ENCODE measurements at regions not wholly inside any gene's neighbourhood (a gene's known extent, or its start where the extent isn't known, plus 50 kb on each side); places are given as distances from the start of the nearest gene placed in this dataset.

DNA sequence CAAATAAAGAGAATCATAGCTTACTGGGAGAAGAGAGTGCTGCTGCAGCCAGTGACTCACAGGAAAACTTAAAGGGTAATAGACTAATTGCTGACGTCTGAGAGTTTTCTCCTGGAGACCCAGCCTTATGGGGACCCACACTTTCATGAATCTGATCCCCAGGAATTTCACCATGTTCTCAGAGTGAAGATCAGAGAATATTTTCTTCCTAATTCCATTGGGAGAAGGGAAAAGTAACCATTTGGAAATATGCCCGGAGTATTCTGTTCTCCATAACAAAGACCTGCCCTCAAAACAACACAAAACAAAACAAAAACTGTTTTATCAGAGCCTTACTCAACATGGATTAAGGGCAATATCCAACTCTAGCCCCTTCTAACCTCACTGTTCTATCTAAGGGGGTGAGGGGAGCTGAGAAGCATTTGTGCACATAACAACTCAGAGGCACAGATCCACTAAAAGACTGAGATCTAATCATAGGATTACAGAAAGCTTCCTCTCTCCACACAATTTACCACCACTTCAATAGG, 168.2 kb upstream of the SSTR4 start:
- Histone ChIP-seq H3K4ac (ENCODE audit: low read depth, low read length) (no peak overlapping the region), H3K4me3 (ENCODE audit: low read length) (no peak overlapping the region), H2BK5ac (ENCODE audit: low read length) (no peak overlapping the region), H2BK15ac (replicated peaks; ENCODE audit: low read depth) (no peak overlapping the region), H4K5ac (ENCODE audit: low read length) (no peak overlapping the region), H3K27ac (ENCODE audit: low read depth, low read length) (no peak overlapping the region), H3K9ac (ENCODE audit: low read length) (no peak overlapping the region), H3K27me3 (ENCODE audit: insufficient read depth, low read length, poor library complexity) (no peaks in the 10 kb centered on the region), H3K79me1 (ENCODE audit: low read length) (no peaks in the 10 kb centered on the region), H3K79me2 (ENCODE audit: control insufficient read depth, insufficient read depth, low read length) (no peaks in the 10 kb centered on the region), H3K4me1 (ENCODE audit: control insufficient read depth, low read depth, low read length) (no peaks in the 10 kb centered on the region), H3K23ac (ENCODE audit: low read length) (no peak overlapping the region), H2BK120ac (ENCODE audit: low read depth, low read length) (no peak overlapping the region), H3K56ac (ENCODE audit: low read length) (no peak overlapping the region), H2AK5ac (ENCODE audit: low read length) (no peak overlapping the region), H3K4me2 (ENCODE audit: low read length) (no peak overlapping the region), H3K18ac (ENCODE audit: low read length) (no peak overlapping the region), H3K36me3 (ENCODE audit: control insufficient read depth, insufficient read depth, low read length) (no peaks in the 10 kb centered on the region), H4K8ac (ENCODE audit: low read depth, low read length) (no peak overlapping the region)
- WGBS (ENCODE audit: extremely low coverage, insufficient coverage, low lambda C conversion rate): no CpG with 5 or more reads among the region's 2 CpGs
- no peak for DNase-seq

DNA sequence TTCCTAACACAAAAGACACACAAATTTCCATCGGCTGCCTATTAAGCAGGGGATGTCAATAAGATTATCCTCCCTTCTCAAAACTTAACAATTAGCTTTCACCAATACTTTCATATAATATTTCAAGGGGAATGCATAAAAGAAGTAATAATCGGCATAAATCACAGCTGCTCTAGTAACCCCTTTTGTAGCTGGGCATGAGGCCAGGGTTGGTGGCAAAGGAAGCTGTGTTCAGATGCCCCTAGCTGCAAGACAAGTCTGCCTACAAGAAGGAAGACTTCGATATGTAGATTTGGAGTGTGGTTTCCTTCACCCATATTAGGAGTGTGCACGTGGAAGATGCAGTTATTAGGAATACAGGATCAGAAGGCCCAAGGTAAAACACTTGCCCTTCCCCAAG, 156.9 kb upstream of the SSTR4 start:
- Histone ChIP-seq H3K36me3 (ENCODE audit: control insufficient read depth, insufficient read depth, low read length) (no peaks in the 10 kb centered on the region), H4K5ac (ENCODE audit: low read length) (no peak overlapping the region), H3K27me3 (ENCODE audit: insufficient read depth, low read length, poor library complexity) (no peaks in the 10 kb centered on the region), H2BK120ac (ENCODE audit: low read depth, low read length) (no peak overlapping the region), H3K9ac (ENCODE audit: low read length) (no peak overlapping the region), H3K4ac (ENCODE audit: low read depth, low read length) (no peak overlapping the region), H3K23ac (ENCODE audit: low read length) (no peak overlapping the region), H3K4me3 (ENCODE audit: low read length) (no peak overlapping the region), H2BK5ac (ENCODE audit: low read length) (no peak overlapping the region), H3K4me2 (ENCODE audit: low read length) (no peak overlapping the region), H4K8ac (ENCODE audit: low read depth, low read length) (no peak overlapping the region), H3K4me1 (ENCODE audit: control insufficient read depth, low read depth, low read length) (no peaks in the 10 kb centered on the region), H3K79me1 (ENCODE audit: low read length) (no peaks in the 10 kb centered on the region), H3K79me2 (ENCODE audit: control insufficient read depth, insufficient read depth, low read length) (no peaks in the 10 kb centered on the region), H2BK15ac (replicated peaks; ENCODE audit: low read depth) (no peak overlapping the region), H3K18ac (ENCODE audit: low read length) (no peak overlapping the region), H3K56ac (ENCODE audit: low read length) (no peak overlapping the region), H3K27ac (ENCODE audit: low read depth, low read length) (no peak overlapping the region), H2AK5ac (ENCODE audit: low read length) (no peak overlapping the region)
- no peak for DNase-seq
- no CpG with 5 or more reads among the region's 4 CpGs for WGBS (ENCODE audit: extremely low coverage, insufficient coverage, low lambda C conversion rate)

GRCh38 chr20:22880277-22880676, 154.8 kb upstream of the SSTR4 start:
- H3K9ac ChIP-seq (ENCODE audit: low read length): no peak overlapping the region
- no peaks in the 10 kb centered on the region for H3K27me3 ChIP-seq (ENCODE audit: insufficient read depth, low read length, poor library complexity)

DNA sequence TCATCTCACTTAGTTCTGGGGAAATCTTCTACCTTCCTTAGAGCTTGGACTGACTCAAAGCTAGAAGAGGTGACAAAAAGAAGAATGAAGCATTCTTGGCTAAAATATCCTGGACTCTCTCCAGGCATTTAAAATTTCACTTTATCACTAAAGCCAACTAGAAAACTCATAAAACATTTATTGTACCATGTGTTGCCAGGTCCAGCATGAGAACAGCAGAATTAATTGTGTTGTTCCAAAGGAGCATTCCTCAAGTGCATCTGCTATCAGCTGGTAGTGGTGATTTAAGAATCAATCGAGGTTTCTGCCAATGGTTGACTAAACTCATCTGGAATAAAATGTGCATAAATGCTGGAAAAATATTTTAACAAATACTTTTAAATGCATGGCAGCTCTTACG, 147.3 kb upstream of the SSTR4 start:
- Histone ChIP-seq H2AK5ac (ENCODE audit: low read length) (no peak overlapping the region), H3K79me2 (ENCODE audit: control insufficient read depth, insufficient read depth, low read length) (no peaks in the 10 kb centered on the region), H3K18ac (ENCODE audit: low read length) (no peak overlapping the region), H3K79me1 (ENCODE audit: low read length) (no peaks in the 10 kb centered on the region), H4K8ac (ENCODE audit: low read depth, low read length) (no peak overlapping the region), H4K5ac (ENCODE audit: low read length) (no peak overlapping the region), H3K4me3 (ENCODE audit: low read length) (no peak overlapping the region), H3K4me1 (ENCODE audit: control insufficient read depth, low read depth, low read length) (no peaks in the 10 kb centered on the region), H3K9ac (ENCODE audit: low read length) (no peak overlapping the region), H2BK15ac (replicated peaks; ENCODE audit: low read depth) (no peak overlapping the region), H2BK5ac (ENCODE audit: low read length) (no peak overlapping the region), H3K23ac (ENCODE audit: low read length) (no peak overlapping the region), H3K4me2 (ENCODE audit: low read length) (no peak overlapping the region), H3K27ac (ENCODE audit: low read depth, low read length) (no peak overlapping the region), H3K56ac (ENCODE audit: low read length) (no peak overlapping the region), H2BK120ac (ENCODE audit: low read depth, low read length) (no peak overlapping the region), H3K27me3 (ENCODE audit: insufficient read depth, low read length, poor library complexity) (no peaks in the 10 kb centered on the region), H3K36me3 (ENCODE audit: control insufficient read depth, insufficient read depth, low read length) (no peaks in the 10 kb centered on the region), H3K4ac (ENCODE audit: low read depth, low read length) (no peak overlapping the region)
- no peak for DNase-seq
- WGBS (ENCODE audit: extremely low coverage, insufficient coverage, low lambda C conversion rate): no CpG with 5 or more reads among the region's 2 CpGs

More at GRCh38 chr20:22880277-22880676, 154.8 kb upstream of the SSTR4 start:
- H4K8ac ChIP-seq (ENCODE audit: low read depth, low read length): no peak overlapping the region
- H3K36me3 ChIP-seq (ENCODE audit: control insufficient read depth, insufficient read depth, low read length): no peaks in the 10 kb centered on the region
- H2BK15ac ChIP-seq (replicated peaks; ENCODE audit: low read depth): no peak overlapping the region
- no peak overlapping the region for H4K5ac ChIP-seq (ENCODE audit: low read length)
- H3K4ac ChIP-seq (ENCODE audit: low read depth, low read length): no peak overlapping the region
- H3K56ac ChIP-seq (ENCODE audit: low read length): no peak overlapping the region
- H2AK5ac ChIP-seq (ENCODE audit: low read length): no peak overlapping the region
- no peaks in the 10 kb centered on the region for H3K79me1 ChIP-seq (ENCODE audit: low read length)
- no peak overlapping the region for H2BK5ac ChIP-seq (ENCODE audit: low read length)
- H3K4me3 ChIP-seq (ENCODE audit: low read length): no peak overlapping the region
- no peak overlapping the region for H2BK120ac ChIP-seq (ENCODE audit: low read depth, low read length)
- no peaks in the 10 kb centered on the region for H3K4me1 ChIP-seq (ENCODE audit: control insufficient read depth, low read depth, low read length)
- no CpG with 5 or more reads among the region's 2 CpGs for WGBS (ENCODE audit: extremely low coverage, insufficient coverage, low lambda C conversion rate)
- no peak overlapping the region for H3K27ac ChIP-seq (ENCODE audit: low read depth, low read length)
- no peak overlapping the region for H3K18ac ChIP-seq (ENCODE audit: low read length)
- no peak for DNase-seq
- H3K4me2 ChIP-seq (ENCODE audit: low read length): no peak overlapping the region
- H3K23ac ChIP-seq (ENCODE audit: low read length): no peak overlapping the region
- H3K79me2 ChIP-seq (ENCODE audit: control insufficient read depth, insufficient read depth, low read length): no peaks in the 10 kb centered on the region

DNA sequence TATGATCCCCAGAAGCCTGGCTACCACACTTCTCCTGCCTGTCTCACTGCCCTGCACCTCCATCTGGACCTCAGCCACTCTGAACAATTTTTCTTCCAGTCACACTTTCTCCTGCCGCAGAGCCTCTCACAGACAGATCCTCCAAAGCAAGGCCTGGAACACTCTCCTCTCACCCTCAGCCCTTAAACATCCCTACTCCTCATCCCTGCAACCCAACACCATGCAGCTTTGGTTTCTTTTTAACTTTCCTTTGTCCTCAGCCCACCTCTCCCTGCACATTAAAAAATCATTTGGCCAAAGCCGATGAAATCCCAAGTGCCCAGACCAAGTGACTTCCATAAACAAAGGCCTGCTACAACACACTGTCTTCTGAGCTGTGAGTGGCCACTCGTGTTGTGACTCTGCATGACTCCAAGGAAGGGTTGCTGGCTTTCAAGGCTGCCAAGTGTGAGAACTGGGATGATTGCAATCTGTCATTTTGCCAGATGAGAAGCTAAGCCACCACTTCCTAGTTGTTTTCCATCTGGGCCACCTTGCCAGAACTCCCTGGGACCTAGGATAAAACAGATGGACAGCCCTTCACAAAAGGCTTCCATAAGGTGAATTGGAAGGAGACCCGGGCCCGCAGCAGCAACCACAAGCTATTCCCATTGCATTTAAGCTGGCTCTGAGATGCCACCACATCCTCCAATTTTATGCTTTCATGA, 144.4 kb upstream of the SSTR4 start:
- Histone ChIP-seq H3K23ac (ENCODE audit: low read length) (no peak overlapping the region), H3K79me2 (ENCODE audit: control insufficient read depth, insufficient read depth, low read length) (no peaks in the 10 kb centered on the region), H3K4me3 (ENCODE audit: low read length) (no peak overlapping the region), H3K18ac (ENCODE audit: low read length) (no peak overlapping the region), H3K27ac (ENCODE audit: low read depth, low read length) (no peak overlapping the region), H2BK5ac (ENCODE audit: low read length) (no peak overlapping the region), H3K9ac (ENCODE audit: low read length) (no peak overlapping the region), H2AK5ac (ENCODE audit: low read length) (no peak overlapping the region), H4K8ac (ENCODE audit: low read depth, low read length) (no peak overlapping the region), H4K5ac (ENCODE audit: low read length) (no peak overlapping the region), H3K56ac (ENCODE audit: low read length) (no peak overlapping the region), H3K36me3 (ENCODE audit: control insufficient read depth, insufficient read depth, low read length) (no peaks in the 10 kb centered on the region), H3K27me3 (ENCODE audit: insufficient read depth, low read length, poor library complexity) (no peaks in the 10 kb centered on the region), H3K79me1 (ENCODE audit: low read length) (no peaks in the 10 kb centered on the region), H3K4me1 (ENCODE audit: control insufficient read depth, low read depth, low read length) (no peaks in the 10 kb centered on the region), H2BK15ac (replicated peaks; ENCODE audit: low read depth) (no peak overlapping the region), H3K4ac (ENCODE audit: low read depth, low read length) (no peak overlapping the region), H2BK120ac (ENCODE audit: low read depth, low read length) (no peak overlapping the region), H3K4me2 (ENCODE audit: low read length) (no peak overlapping the region)
- DNase-seq: no peak
- WGBS (ENCODE audit: extremely low coverage, insufficient coverage, low lambda C conversion rate): no CpG with 5 or more reads among the region's 5 CpGs

- no peaks in the 10 kb centered on the region for H3K79me1 ChIP-seq (ENCODE audit: low read length)
- H3K27me3 ChIP-seq (ENCODE audit: insufficient read depth, low read length, poor library complexity): no peaks in the 10 kb centered on the region
- H4K8ac ChIP-seq (ENCODE audit: low read depth, low read length): no peak overlapping the region
- no peak overlapping the region for H2AK5ac ChIP-seq (ENCODE audit: low read length)
- H3K36me3 ChIP-seq (ENCODE audit: control insufficient read depth, insufficient read depth, low read length): no peaks in the 10 kb centered on the region
- no peak for DNase-seq
- H2BK5ac ChIP-seq (ENCODE audit: low read length): no peak overlapping the region
- no peak overlapping the region for H2BK15ac ChIP-seq (replicated peaks; ENCODE audit: low read depth)
- no peaks in the 10 kb centered on the region for H3K79me2 ChIP-seq (ENCODE audit: control insufficient read depth, insufficient read depth, low read length)
- no peak overlapping the region for H3K18ac ChIP-seq (ENCODE audit: low read length)
- H3K4ac ChIP-seq (ENCODE audit: low read depth, low read length): no peak overlapping the region
- no peak overlapping the region for H3K27ac ChIP-seq (ENCODE audit: low read depth, low read length)
- no peaks in the 10 kb centered on the region for H3K4me1 ChIP-seq (ENCODE audit: control insufficient read depth, low read depth, low read length)
- no peak overlapping the region for H3K9ac ChIP-seq (ENCODE audit: low read length)
- no peak overlapping the region for H4K5ac ChIP-seq (ENCODE audit: low read length)
- H3K4me3 ChIP-seq (ENCODE audit: low read length): no peak overlapping the region
- H2BK120ac ChIP-seq (ENCODE audit: low read depth, low read length): no peak overlapping the region
- H3K4me2 ChIP-seq (ENCODE audit: low read length): no peak overlapping the region
- no peak overlapping the region for H3K56ac ChIP-seq (ENCODE audit: low read length)
- H3K23ac ChIP-seq (ENCODE audit: low read length): no peak overlapping the region
These were observed 133.9 kb upstream of the SSTR4 start for GRCh38 chr20:22901164-22901563.

Data from mesendoderm (in vitro differentiated cells).